ENCODE measurements at regions not wholly inside any gene's neighbourhood (a gene's known extent, or its start where the extent isn't known, plus 50 kb on each side); places are given as distances from the start of the nearest gene placed in this dataset.

DNA sequence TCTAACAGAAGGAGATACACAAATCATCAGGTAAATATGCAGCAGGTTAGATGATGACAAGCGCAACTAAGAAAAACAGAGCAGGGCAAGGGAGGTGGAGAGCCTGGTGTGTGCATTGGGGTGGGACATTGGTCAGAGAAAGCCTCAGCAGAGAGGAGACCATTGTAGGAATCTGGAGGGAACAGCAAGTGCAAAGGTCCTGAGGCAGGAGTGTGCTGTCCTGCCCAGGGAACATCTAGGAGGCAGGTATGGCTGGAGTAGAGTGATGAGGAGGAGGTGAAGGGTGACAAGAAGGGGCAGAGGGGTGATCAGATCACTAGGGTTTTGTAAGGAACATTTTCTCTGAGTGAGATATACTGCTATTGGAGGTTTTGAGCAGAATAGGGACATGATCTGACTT is 90.1 kb downstream of the NCR2 start:
- H3K27ac ChIP-seq = peak overlapping the region in 1 of 2 donors; percentile 23
- intact Hi-C loops (cut with DNase I; ENCODE audit: low total_unique reads) = no loop called here

DNA sequence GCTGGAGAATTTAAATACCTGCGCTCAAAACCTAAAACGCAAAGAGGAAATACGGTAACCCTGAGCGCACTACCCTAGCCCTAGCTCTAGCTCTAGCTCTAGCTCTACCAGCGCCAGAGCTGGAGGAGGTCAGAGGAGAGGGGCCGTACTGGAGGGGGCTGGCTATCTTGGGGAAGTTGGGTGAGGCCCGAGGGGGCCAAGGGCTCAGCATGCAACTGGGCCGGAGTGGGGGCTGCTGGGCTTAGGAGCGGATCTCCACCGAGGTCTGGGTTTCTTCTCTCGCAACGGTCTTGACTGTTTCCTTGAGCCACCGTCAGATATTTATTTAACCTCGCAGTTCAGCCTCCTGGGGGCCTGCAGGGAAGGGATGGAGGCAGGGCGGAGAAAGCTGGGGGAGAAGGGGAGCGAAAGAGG is 91.0 kb downstream of the NCR2 start:
- H3K36me3 ChIP-seq = no peaks in the 10 kb centered on the region
- H3K4me1 ChIP-seq = peaks cover 4 to 15% of the 10 kb centered on the region in 2 donors
- intact Hi-C loops (cut with DNase I; ENCODE audit: low total_unique reads) = no loop called here
- TF ChIP-seq POLR2AphosphoS5 (IDR thresholded peaks at IDR 0.05) (no peak), POLR2A (IDR thresholded peaks at IDR 0.05) (no peak)
- TF ChIP-seq, protein P1, sequence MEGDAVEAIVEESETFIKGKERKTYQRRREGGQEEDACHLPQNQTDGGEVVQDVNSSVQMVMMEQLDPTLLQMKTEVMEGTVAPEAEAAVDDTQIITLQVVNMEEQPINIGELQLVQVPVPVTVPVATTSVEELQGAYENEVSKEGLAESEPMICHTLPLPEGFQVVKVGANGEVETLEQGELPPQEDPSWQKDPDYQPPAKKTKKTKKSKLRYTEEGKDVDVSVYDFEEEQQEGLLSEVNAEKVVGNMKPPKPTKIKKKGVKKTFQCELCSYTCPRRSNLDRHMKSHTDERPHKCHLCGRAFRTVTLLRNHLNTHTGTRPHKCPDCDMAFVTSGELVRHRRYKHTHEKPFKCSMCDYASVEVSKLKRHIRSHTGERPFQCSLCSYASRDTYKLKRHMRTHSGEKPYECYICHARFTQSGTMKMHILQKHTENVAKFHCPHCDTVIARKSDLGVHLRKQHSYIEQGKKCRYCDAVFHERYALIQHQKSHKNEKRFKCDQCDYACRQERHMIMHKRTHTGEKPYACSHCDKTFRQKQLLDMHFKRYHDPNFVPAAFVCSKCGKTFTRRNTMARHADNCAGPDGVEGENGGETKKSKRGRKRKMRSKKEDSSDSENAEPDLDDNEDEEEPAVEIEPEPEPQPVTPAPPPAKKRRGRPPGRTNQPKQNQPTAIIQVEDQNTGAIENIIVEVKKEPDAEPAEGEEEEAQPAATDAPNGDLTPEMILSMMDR (IDR thresholded peaks at IDR 0.05) = no peak
- H3K4me3 ChIP-seq = no peak overlapping the region
- peak overlapping the region; percentile 30 to 89 for H3K27ac ChIP-seq
- no peaks in the 10 kb centered on the region for H3K9me3 ChIP-seq
- no peaks in the 10 kb centered on the region for H3K27me3 ChIP-seq
- DNase-seq (ENCODE audit: low spot score in 2 of 2) = no peak

More for the DNA sequence above, 90.1 kb downstream of the NCR2 start:
- no peaks in the 10 kb centered on the region for H3K27me3 ChIP-seq
- H3K36me3 ChIP-seq = no peaks in the 10 kb centered on the region
- H3K4me3 ChIP-seq = no peak overlapping the region
- no peak for DNase-seq (ENCODE audit: low spot score in 2 of 2)
- no peaks in the 10 kb centered on the region for H3K9me3 ChIP-seq
- H3K4me1 ChIP-seq = peaks cover 4 to 11% of the 10 kb centered on the region in 2 donors
- TF ChIP-seq, protein P1 (IDR thresholded peaks at IDR 0.05) = no peak
- TF ChIP-seq POLR2AphosphoS5 (IDR thresholded peaks at IDR 0.05) = no peak
- no peak for TF ChIP-seq POLR2A (IDR thresholded peaks at IDR 0.05)

DNA sequence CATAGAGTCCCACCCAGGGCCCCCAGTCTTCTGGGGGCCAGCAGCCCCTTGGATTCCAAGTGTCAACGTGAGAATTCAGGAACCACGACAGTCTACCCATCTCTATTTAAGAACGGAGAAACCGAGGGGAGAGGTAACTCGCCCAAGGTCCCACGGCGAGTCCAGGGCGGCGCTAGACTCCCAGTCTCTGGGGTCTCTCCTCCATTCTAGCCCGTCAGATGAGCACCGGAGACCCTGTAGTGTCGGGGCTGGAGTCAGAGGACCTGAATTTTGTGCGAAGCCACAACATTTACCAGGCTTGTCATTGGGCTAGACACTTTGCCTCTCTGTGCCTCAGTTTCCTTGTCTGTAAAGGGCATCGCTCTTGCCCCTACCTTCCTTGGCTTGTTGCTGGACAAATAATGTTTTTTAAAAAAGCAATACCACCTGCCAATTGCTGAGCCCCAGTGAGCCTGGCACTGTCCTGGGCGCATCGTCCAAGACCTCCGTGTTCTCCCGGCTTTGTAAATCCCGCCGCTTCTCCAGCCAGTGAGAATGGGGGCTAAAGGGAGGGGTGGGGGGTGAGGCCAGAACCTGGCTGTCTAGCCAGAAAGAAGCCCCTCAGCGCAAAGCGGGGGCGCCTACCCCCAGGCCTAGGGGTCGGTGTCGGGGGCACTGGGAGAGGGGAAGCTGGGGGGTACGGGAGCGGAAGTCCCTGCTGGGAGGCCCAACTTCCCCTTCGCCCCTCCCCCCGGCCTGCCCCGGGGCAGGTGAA is 91.7 kb downstream of the NCR2 start:
- H3K4me1 ChIP-seq = peaks cover 4 to 15% of the 10 kb centered on the region in 2 donors
- peak overlapping the region; percentile 44 to 82 (median 58) for H3K4me3 ChIP-seq
- no peaks in the 10 kb centered on the region for H3K9me3 ChIP-seq
- intact Hi-C loops (cut with DNase I; ENCODE audit: low total_unique reads) = loop anchor here (1.0 kb wide), 1 partner anchor 41 kb away; no protein-coding TSS in a partner anchor
- no peak for DNase-seq (ENCODE audit: low spot score in 2 of 2)
- peak overlapping the region; percentile 89 to 92 for H3K27ac ChIP-seq
- TF ChIP-seq POLR2AphosphoS5 (IDR thresholded peaks at IDR 0.05) (no peak), POLR2A (IDR thresholded peaks at IDR 0.05) (no peak)
- TF ChIP-seq, protein P1 (IDR thresholded peaks at IDR 0.05) = no peak
- no peaks in the 10 kb centered on the region for H3K27me3 ChIP-seq
- no peaks in the 10 kb centered on the region for H3K36me3 ChIP-seq

DNA sequence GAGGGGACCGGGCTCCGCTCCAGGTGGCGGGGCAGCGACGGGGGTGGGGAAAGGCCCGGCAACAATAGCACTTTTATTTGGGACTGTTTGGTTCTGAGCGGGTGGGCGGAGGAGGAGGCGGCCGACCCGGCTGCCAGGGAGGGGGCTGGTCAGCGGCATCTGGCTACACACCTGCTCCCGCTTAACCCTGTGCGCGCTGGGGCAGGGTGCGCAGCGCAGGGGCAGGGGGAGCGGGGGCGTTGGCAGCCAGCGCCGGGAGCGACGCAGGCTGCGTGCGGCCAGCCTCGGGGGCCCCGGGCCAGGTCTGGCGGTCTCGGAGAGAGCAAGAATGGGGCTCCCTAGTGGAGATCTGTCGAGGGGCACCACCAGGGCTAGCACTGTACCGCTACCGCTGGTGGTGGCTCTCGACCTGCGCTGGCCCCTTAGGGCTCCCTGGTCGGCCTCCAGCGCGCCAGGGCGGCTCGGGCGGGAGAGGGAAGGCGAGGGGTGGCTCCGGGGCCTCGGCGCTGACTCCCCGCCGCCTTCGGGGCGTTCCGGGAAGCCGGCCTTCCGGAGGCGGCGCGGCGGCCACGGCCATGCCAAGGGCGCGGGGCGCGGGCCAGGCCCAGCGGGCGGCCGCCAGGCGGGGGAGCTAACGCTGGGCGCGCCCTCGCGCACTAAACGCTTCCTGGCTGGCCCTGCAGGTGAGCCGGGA is 92.4 kb downstream of the NCR2 start:
- no peaks in the 10 kb centered on the region for H3K36me3 ChIP-seq
- DNase-seq (ENCODE audit: low spot score in 2 of 2) = peak in 1 of 2 donors; percentile 58
- TF ChIP-seq, protein P1 (IDR thresholded peaks at IDR 0.05) = no peak
- TF ChIP-seq POLR2A (IDR thresholded peaks at IDR 0.05) = no peak
- no peak for TF ChIP-seq POLR2AphosphoS5 (IDR thresholded peaks at IDR 0.05)
- no peaks in the 10 kb centered on the region for H3K9me3 ChIP-seq
- H3K4me3 ChIP-seq = peak overlapping the region; percentile 44 to 82 (median 58)
- H3K27ac ChIP-seq = peak overlapping the region; percentile 89 to 92
- H3K27me3 ChIP-seq = no peaks in the 10 kb centered on the region
- H3K4me1 ChIP-seq = peaks cover 4 to 15% of the 10 kb centered on the region in 2 donors
- intact Hi-C loops (cut with DNase I; ENCODE audit: low total_unique reads) = loop anchor here (1.0 kb wide), 1 partner anchor 41 kb away; no protein-coding TSS in a partner anchor
